H1 (cell line): ENCODE measurements at regions not wholly inside any gene's neighbourhood (a gene's known extent, or its start where the extent isn't known, plus 50 kb on each side); places are given as distances from the start of the nearest gene placed in this dataset.

Experiments
- CTCF ChIA-PET: fragments of 300-600 bp; sonication (Branson Sonifier 250); formaldehyde crosslinking; loops from one replicate; lab custom pipeline; 2021; ENCODE audit not compliant: partially characterized antibody; lab: Charles Lee
- POLR2A ChIA-PET: fragments of 300-600 bp; sonication (Branson Sonifier 250); formaldehyde crosslinking; loops from one replicate; lab custom pipeline; 2021; ENCODE audit warnings: inconsistent platforms; ENCODE audit not compliant: partially characterized antibody; lab: Charles Lee
- DNase-seq, 2 experiments: peaks; one replicate each; pipeline versions ENCODE4 v3.0.0 to v3.0.0-alpha.2; 2010 to 2022; ENCODE audit warnings: low spot score in 2 of 2, low read depth in 1 of 2, mixed read lengths in 1 of 2
- FAIRE-seq: peaks from 2 replicates; lab custom pipeline; 2011; peaks lifted over from hg19 to GRCh38; lab: Jason Lieb, UNC
- H2AFZ ChIP-seq: 2 replicates; pipeline ENCODE4 v1.8.1; 2012; ENCODE audit warnings: low read length, inconsistent platforms
- H2AK5ac ChIP-seq: 2 replicates; pipeline ENCODE4 v1.6.1; 2013; ENCODE audit warnings: low read depth, low read length
- H2BK120ac ChIP-seq: replicated peaks from 2 replicates; pipeline ENCODE3; 2013; ENCODE audit warnings: low read depth, low read length, inconsistent platforms
- H2BK12ac ChIP-seq: 2 replicates; pipeline ENCODE4 v1.6.1; 2013; ENCODE audit warnings: low read depth, low read length
- H2BK15ac ChIP-seq: 2 replicates; pipeline ENCODE4 v1.6.1; 2013; ENCODE audit warnings: low read length
- H2BK20ac ChIP-seq: 2 replicates; pipeline ENCODE4 v1.6.1; 2013; ENCODE audit warnings: low read length
- H2BK5ac ChIP-seq: 2 replicates; pipeline ENCODE4 v1.6.1; 2013; ENCODE audit warnings: low read depth, low read length
- H3K14ac ChIP-seq: 2 replicates; pipeline ENCODE4 v1.6.1; 2013; ENCODE audit warnings: inconsistent platforms; ENCODE audit not compliant: insufficient read length
- H3K18ac ChIP-seq: 2 replicates; pipeline ENCODE4 v1.6.1; 2013; ENCODE audit warnings: low read length; ENCODE audit errors: extremely low read depth
- H3K23ac ChIP-seq: 2 replicates; pipeline ENCODE4 v1.6.1; 2013; ENCODE audit warnings: inconsistent platforms; ENCODE audit not compliant: insufficient read length
- H3K23me2 ChIP-seq: 2 replicates; pipeline ENCODE4 v1.6.1; 2013; ENCODE audit warnings: low read depth, low read length
- H3K27ac ChIP-seq: 2 replicates; pipeline ENCODE4 v1.6.1; 2011; ENCODE audit warnings: low read depth, low read length, inconsistent platforms
- H3K27me3 ChIP-seq, 4 experiments: replicated peaks in 1 of 4; 1 replicate in 1 of 4; 2 replicates in 3 of 4; pipeline versions ENCODE4 v1.6.1 to v1.8.1; 2011 to 2013; ENCODE audit warnings: low read length in 3 of 4, mild to moderate bottlenecking in 3 of 4, inconsistent platforms in 2 of 4, mixed read lengths in 2 of 4, moderate library complexity in 1 of 4; ENCODE audit not compliant: control insufficient read depth in 3 of 4, insufficient read depth in 3 of 4; ENCODE audit errors: extremely low read depth in 1 of 4
- H3K36me3 ChIP-seq, 4 experiments: 2 replicates each; pipeline versions ENCODE4 v1.6.1 to v1.8.1; 2011 to 2013; ENCODE audit warnings: mild to moderate bottlenecking in 4 of 4, low read length in 3 of 4, moderate library complexity in 2 of 4, control low read depth in 1 of 4, inconsistent platforms in 1 of 4; ENCODE audit not compliant: insufficient read depth in 4 of 4, control insufficient read depth in 2 of 4
- H3K4ac ChIP-seq: replicated peaks from 2 replicates; pipeline ENCODE3; 2013; ENCODE audit warnings: low read length, low read depth, mixed read lengths, inconsistent platforms; ENCODE audit not compliant: insufficient read length
- H3K4me1 ChIP-seq, 4 experiments: replicated peaks in 1 of 4; 1 replicate in 1 of 4; 2 replicates in 3 of 4; pipeline versions ENCODE4 v1.6.1 to v1.8.1; 2011 to 2013; ENCODE audit warnings: low read length in 3 of 4, inconsistent platforms in 2 of 4, mixed read lengths in 1 of 4; ENCODE audit not compliant: insufficient read depth in 4 of 4, control insufficient read depth in 3 of 4
- H3K4me2 ChIP-seq, 2 experiments: 2 replicates each; pipeline versions ENCODE4 v1.6.1 to v1.8.1; 2011 to 2013; ENCODE audit warnings: low read depth in 2 of 2, low read length in 2 of 2, control low read depth in 1 of 2, inconsistent platforms in 1 of 2, mild to moderate bottlenecking in 1 of 2; ENCODE audit not compliant: insufficient read depth in 1 of 2
- H3K4me3 ChIP-seq, 4 experiments: fragments of 200-600, 300-600 bp in 1 of 4; sonication (generic), shearing (Covaris generic), sonication (Bioruptor Twin) in 1 of 4; 2 replicates each; pipeline versions ENCODE4 v1.5.1 to v1.8.1; 2011 to 2016; ENCODE audit warnings: low read length in 4 of 4, low read depth in 3 of 4, control low read depth in 2 of 4, inconsistent platforms in 2 of 4, mild to moderate bottlenecking in 2 of 4, mixed read lengths in 1 of 4, moderate library complexity in 1 of 4; ENCODE audit not compliant: insufficient read depth in 2 of 4; ENCODE audit errors: extremely low read depth in 1 of 4
- H3K56ac ChIP-seq: replicated peaks from 2 replicates; pipeline ENCODE3; 2013; ENCODE audit warnings: low read depth, mild to moderate bottlenecking, mixed read lengths, low read length, inconsistent platforms; ENCODE audit not compliant: insufficient read length
- H3K79me1 ChIP-seq: 2 replicates; pipeline ENCODE4 v1.6.1; 2013; ENCODE audit warnings: low read depth, low read length, control low read depth
- H3K79me2 ChIP-seq, 2 experiments: 2 replicates each; pipeline versions ENCODE4 v1.6.1 to v1.8.1; 2012 to 2013; ENCODE audit warnings: low read length in 2 of 2, mild to moderate bottlenecking in 2 of 2, inconsistent platforms in 1 of 2; ENCODE audit not compliant: insufficient read depth in 2 of 2, control insufficient read depth in 1 of 2
- H3K9ac ChIP-seq, 4 experiments: replicated peaks in 1 of 4; 1 replicate in 1 of 4; 2 replicates in 3 of 4; pipeline versions ENCODE4 v1.6.1 to v1.8.1; 2011 to 2013; ENCODE audit warnings: low read depth in 3 of 4, low read length in 3 of 4, control low read depth in 2 of 4, mild to moderate bottlenecking in 2 of 4, moderate library complexity in 2 of 4, inconsistent platforms in 1 of 4; ENCODE audit errors: extremely low read depth in 1 of 4
- H3K9me3 ChIP-seq, 2 experiments: 2 replicates each; pipeline versions ENCODE4 v1.6.1 to v1.8.1; 2012 to 2013; ENCODE audit warnings: mild to moderate bottlenecking in 2 of 2, moderate library complexity in 2 of 2, control low read depth in 1 of 2, inconsistent platforms in 1 of 2, low read depth in 1 of 2, low read length in 1 of 2, mixed read lengths in 1 of 2; ENCODE audit not compliant: insufficient read depth in 2 of 2
- H4K20me1 ChIP-seq, 2 experiments: replicated peaks in 1 of 2; 2 replicates each; pipeline versions ENCODE3 to v1.8.1; 2011 to 2013; ENCODE audit warnings: inconsistent platforms in 2 of 2, low read length in 2 of 2, mild to moderate bottlenecking in 1 of 2; ENCODE audit not compliant: insufficient read depth in 2 of 2, control insufficient read depth in 1 of 2
- H4K5ac ChIP-seq: 2 replicates; pipeline ENCODE4 v1.6.1; 2013; ENCODE audit warnings: low read length, low read depth, mixed read lengths, inconsistent platforms; ENCODE audit not compliant: insufficient read length
- H4K8ac ChIP-seq: 2 replicates; pipeline ENCODE4 v1.8.0; 2013; ENCODE audit warnings: mild to moderate bottlenecking, moderate library complexity, low read length, inconsistent platforms; ENCODE audit not compliant: insufficient read depth; ENCODE audit errors: extremely low read depth
- H4K91ac ChIP-seq: replicated peaks from 2 replicates; pipeline ENCODE3; 2013; ENCODE audit warnings: low read length, mixed read lengths, inconsistent platforms; ENCODE audit not compliant: insufficient read length
- BCL11A ChIP-seq, 2 experiments: IDR thresholded peaks; one replicate each; pipeline ENCODE4 v1.6.1; 2011; ENCODE audit warnings: low read depth in 2 of 2, low read length in 2 of 2, mild to moderate bottlenecking in 2 of 2
- CBX5 ChIP-seq: fragments of 300-800, 300-1000 bp; sonication (generic); IDR thresholded peaks from 2 replicates; pipeline ENCODE4 v1.7.1; 2016; ENCODE audit warnings: antibody characterized with exemption, low read length, low read depth
- KDM4A ChIP-seq: IDR thresholded peaks from one replicate; pipeline ENCODE4 v1.7.1; 2012; ENCODE audit warnings: low read depth, mild to moderate bottlenecking, moderate library complexity, low read length, inconsistent platforms; ENCODE audit not compliant: severe bottlenecking
- POLR2AphosphoS5 ChIP-seq: IDR thresholded peaks from 2 replicates; pipeline ENCODE4 v1.6.1; 2011; ENCODE audit warnings: low read depth, low read length
- POU5F1 ChIP-seq: IDR thresholded peaks from 2 replicates; pipeline ENCODE4 v1.6.1; 2011; ENCODE audit warnings: low read depth, mild to moderate bottlenecking, low read length, moderate library complexity
- RFX5 ChIP-seq: IDR thresholded peaks from 2 replicates; pipeline ENCODE4 v1.6.1; 2011; ENCODE audit warnings: low read depth, low read length, improper control_type of control experiment, borderline replicate concordance
- RXRA ChIP-seq: IDR thresholded peaks from 2 replicates; pipeline ENCODE4 v1.6.1; 2011; ENCODE audit warnings: low read depth, mild to moderate bottlenecking, low read length, moderate library complexity; ENCODE audit not compliant: insufficient read depth
- SAP30 ChIP-seq: fragments of 300-600 bp; sonication (generic); IDR thresholded peaks from 2 replicates; pipeline ENCODE4 v1.7.1; 2012; ENCODE audit warnings: low read length, moderate library complexity, mild to moderate bottlenecking, inconsistent platforms; ENCODE audit not compliant: insufficient read depth, insufficient replicate concordance
- SIX5 ChIP-seq: IDR thresholded peaks from 2 replicates; pipeline ENCODE4 v1.6.1; 2011; ENCODE audit warnings: mild to moderate bottlenecking, low read depth, low read length
- SP1 ChIP-seq: IDR thresholded peaks from 2 replicates; pipeline ENCODE4 v1.6.1; 2011; ENCODE audit warnings: low read depth, low read length
- SP4 ChIP-seq: IDR thresholded peaks from 2 replicates; pipeline ENCODE4 v1.6.1; 2012; ENCODE audit warnings: low read length, inconsistent platforms
- SRF ChIP-seq: IDR thresholded peaks from 2 replicates; pipeline ENCODE4 v1.6.1; 2011; ENCODE audit warnings: mild to moderate bottlenecking, low read depth, low read length, moderate library complexity
- SUZ12 ChIP-seq: fragments of 200-600 bp; sonication (generic); IDR thresholded peaks from 2 replicates; pipeline ENCODE4 v1.6.1; 2012; ENCODE audit warnings: mild to moderate bottlenecking, inconsistent platforms, low read length, moderate library complexity, mixed read lengths
- TEAD4 ChIP-seq: IDR thresholded peaks from 2 replicates; pipeline ENCODE4 v1.6.1; 2012; ENCODE audit warnings: low read depth, low read length, inconsistent platforms, mixed read lengths
- ZNF274 ChIP-seq: IDR thresholded peaks from 2 replicates; pipeline ENCODE4 v1.7.0; 2012; ENCODE audit warnings: low read length, borderline replicate concordance; ENCODE audit errors: extremely low read depth
- WGBS, 2 experiments: shearing (Covaris generic) in 1 of 2; methylation state at CpG; one replicate each; pipeline versions ENCODE4 v1.1.6 to v1.1.7; 2013 to 2015; ENCODE audit warnings: low lambda C conversion rate in 2 of 2, mixed read lengths in 2 of 2, inconsistent platforms in 1 of 2, low coverage in 1 of 2, missing lambda C conversion rate in 1 of 2; ENCODE audit not compliant: insufficient replicate concordance in 2 of 2, insufficient coverage in 1 of 2, insufficient read length in 1 of 2; ENCODE audit errors: extremely low coverage in 1 of 2, missing lambda C conversion rate in 1 of 2; 5-methylcytosine and 5-hydroxymethylcytosine counted together
- TF ChIP-seq, protein P1 (sequence below): IDR thresholded peaks from 2 replicates; pipeline ENCODE4 v1.6.1; 2012; ENCODE audit warnings: inconsistent platforms

DNA sequence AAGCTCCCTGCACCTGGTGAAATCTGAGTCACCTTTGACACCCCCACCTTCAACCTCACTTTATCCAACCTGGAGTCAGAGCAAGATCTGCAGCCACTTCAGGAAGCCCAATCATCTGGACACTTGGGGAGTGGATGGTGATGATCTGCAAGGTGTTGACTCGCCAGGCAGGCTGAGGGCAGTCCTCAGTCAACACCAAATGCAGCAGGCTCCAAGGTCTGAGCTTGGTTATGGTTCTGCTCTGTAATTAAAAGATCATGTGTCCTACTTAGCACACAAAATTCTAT is 446.9 kb downstream of the BRD1 start:
- WGBS, 2 experiments = 83% methylated on average over 1 of the region's 1 CpG; no CpG with 5 or more reads in 1 of the 2 experiments
- Histone ChIP-seq H3K18ac (no peak overlapping the region), H3K9ac (no peak overlapping the region), H3K4me1 (no peaks in the 10 kb centered on the region), H3K56ac (no peak overlapping the region), H3K23ac (no peak overlapping the region), H3K4me2 (no peak overlapping the region), H2BK20ac (no peak overlapping the region), H2BK120ac (no peak overlapping the region), H3K79me1 (no peaks in the 10 kb centered on the region), H3K27ac (no peak overlapping the region), H4K20me1 (no peaks in the 10 kb centered on the region), H4K5ac (no peak overlapping the region), H4K8ac (no peak overlapping the region), H3K14ac (no peak overlapping the region), H2BK12ac (no peak overlapping the region), H2AK5ac (no peak overlapping the region), H3K36me3 (no peaks in the 10 kb centered on the region), H3K9me3 (no peaks in the 10 kb centered on the region), H2BK15ac (no peak overlapping the region), H2BK5ac (no peak overlapping the region), H3K79me2 (no peaks in the 10 kb centered on the region), H4K91ac (no peak overlapping the region), H3K4ac (no peak overlapping the region), H2AFZ (no peak overlapping the region), H3K23me2 (no peaks in the 10 kb centered on the region), H3K4me3 (no peak overlapping the region), H3K27me3 (no peaks in the 10 kb centered on the region)
- POLR2A ChIA-PET = no interaction called here
- DNase-seq (no peak), FAIRE-seq (no peak)
- CTCF ChIA-PET = interaction anchor here (1.0 to 2.5 kb wide), 3 partner anchors 13 to 75 kb away, joined by 3 to 7 read pairs (median 6); no protein-coding TSS in a partner anchor
- no peak for TF ChIP-seq RXRA
- no peak for TF ChIP-seq POU5F1
- TF ChIP-seq BCL11A (IDR thresholded peaks at IDR 0.05; ENCODE audit: low read depth in 2 of 2, low read length in 2 of 2) = no peak
- TF ChIP-seq ZNF274 = no peak
- no peak for TF ChIP-seq SP4
- no peak for TF ChIP-seq SIX5
- TF ChIP-seq CBX5 = no peak
- TF ChIP-seq SAP30 = no peak
- no peak for TF ChIP-seq KDM4A
- no peak for TF ChIP-seq SRF
- TF ChIP-seq TEAD4 = no peak
- TF ChIP-seq SUZ12 = no peak
- no peak for TF ChIP-seq RFX5
- TF ChIP-seq SP1 = no peak
- TF ChIP-seq, protein P1, sequence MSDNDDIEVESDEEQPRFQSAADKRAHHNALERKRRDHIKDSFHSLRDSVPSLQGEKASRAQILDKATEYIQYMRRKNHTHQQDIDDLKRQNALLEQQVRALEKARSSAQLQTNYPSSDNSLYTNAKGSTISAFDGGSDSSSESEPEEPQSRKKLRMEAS = no peak
- TF ChIP-seq POLR2AphosphoS5 = no peak
